ENCODE measurements at regions not wholly inside any gene's neighbourhood (a gene's known extent, or its start where the extent isn't known, plus 50 kb on each side); places are given as distances from the start of the nearest gene placed in this dataset.

- H3K4me1 ChIP-seq: no peaks in the 10 kb centered on the region
- H3K36me3 ChIP-seq: no peaks in the 10 kb centered on the region
- ATAC-seq (no peak), DNase-seq (peak in 2 of 5 donors; percentile 7 to 18)
- no peak overlapping the region for H3K27ac ChIP-seq
- TF ChIP-seq POLR2A (IDR thresholded peaks at IDR 0.05): no peak
- no peak for TF ChIP-seq CTCF (IDR thresholded peaks at IDR 0.05)
- WGBS, 4 donors: 86 to 92% (median 87%) methylated on average over 12 of the region's 12 CpGs
- H3K27me3 ChIP-seq: peaks cover 0 to 13% (median 0%) of the 10 kb centered on the region in 9 donors
- intact Hi-C loops (cut with DNase I): no loop called here
- H3K9me3 ChIP-seq: no peaks in the 10 kb centered on the region
- no peak overlapping the region for H3K4me3 ChIP-seq
Observed at GRCh38 chr5:1748271-1748670, 51.4 kb downstream of the MRPL36 start.

GRCh38 chr5:1747803-1748085, 51.9 kb downstream of the MRPL36 start:
- Histone ChIP-seq H3K4me3 (no peak overlapping the region), H3K27me3 (peaks cover 0 to 13% (median 0%) of the 10 kb centered on the region in 9 donors), H3K27ac (no peak overlapping the region), H3K9me3 (no peaks in the 10 kb centered on the region), H3K4me1 (no peaks in the 10 kb centered on the region), H3K36me3 (no peaks in the 10 kb centered on the region)
- intact Hi-C loops (cut with DNase I): no loop called here
- ATAC-seq (no peak), DNase-seq (peak in 1 of 5 donors; percentile 9)
- WGBS, 4 donors: 87 to 93% (median 89%) methylated on average over 5 of the region's 5 CpGs
- TF ChIP-seq CTCF (IDR thresholded peaks at IDR 0.05): no peak
- TF ChIP-seq POLR2A (IDR thresholded peaks at IDR 0.05): no peak

- H3K27ac ChIP-seq: no peak overlapping the region
- no peaks in the 10 kb centered on the region for H3K4me1 ChIP-seq
- WGBS, 4 donors: 78 to 89% (median 84%) methylated on average over 14 to 24 of the region's 24 CpGs
- no peak for TF ChIP-seq CTCF (IDR thresholded peaks at IDR 0.05)
- no peak for TF ChIP-seq POLR2A (IDR thresholded peaks at IDR 0.05)
- no peak for ATAC-seq
- peak in 3 of 5 donors; percentile 7 to 11 (median 11) for DNase-seq
- intact Hi-C loops (cut with DNase I): no loop called here
- no peak overlapping the region for H3K4me3 ChIP-seq
- no peaks in the 10 kb centered on the region for H3K36me3 ChIP-seq
- peaks cover 0 to 1% (median 0%) of the 10 kb centered on the region in 12 donors for H3K9me3 ChIP-seq
- H3K27me3 ChIP-seq: peaks cover 0 to 13% (median 0%) of the 10 kb centered on the region in 9 donors
Observed at GRCh38 chr5:1747079-1747802, 52.4 kb downstream of the MRPL36 start.

GRCh38 chr5:1746371-1747078, 53.1 kb downstream of the MRPL36 start:
- Histone ChIP-seq H3K4me1 (no peaks in the 10 kb centered on the region), H3K9me3 (peaks cover 0 to 8% (median 0%) of the 10 kb centered on the region in 12 donors), H3K27me3 (peaks cover 0 to 8% (median 0%) of the 10 kb centered on the region in 9 donors), H3K27ac (no peak overlapping the region), H3K4me3 (no peak overlapping the region), H3K36me3 (no peaks in the 10 kb centered on the region)
- DNase-seq: peak in 2 of 5 donors; percentile 9 to 48
- intact Hi-C loops (cut with DNase I): no loop called here
- no peak for ATAC-seq
- 90 to 91% (median 91%) methylated on average over 55 to 63 of the region's 63 CpGs for WGBS, 4 donors
- TF ChIP-seq POLR2A (IDR thresholded peaks at IDR 0.05) (no peak), CTCF (IDR thresholded peaks at IDR 0.05) (no peak)

All from heart left ventricle (tissue), 16 donors.